DMS114 treated with DMSO at 0.1 percent for 48 hours (cell line): ENCODE measurements at regions not wholly inside any gene's neighbourhood (a gene's known extent, or its start where the extent isn't known, plus 50 kb on each side); places are given as distances from the start of the nearest gene placed in this dataset.
"Not testable (repeated sequence)": the region's sequence is repeated elsewhere in the genome, so short reads cannot be mapped to it uniquely, and the experiment has no call there.

Experiments
- DNase-seq: peaks from one replicate; lab custom pipeline; 2025; ENCODE audit not compliant: unreplicated experiment; lab: John Stamatoyannopoulos, UW

DNA sequence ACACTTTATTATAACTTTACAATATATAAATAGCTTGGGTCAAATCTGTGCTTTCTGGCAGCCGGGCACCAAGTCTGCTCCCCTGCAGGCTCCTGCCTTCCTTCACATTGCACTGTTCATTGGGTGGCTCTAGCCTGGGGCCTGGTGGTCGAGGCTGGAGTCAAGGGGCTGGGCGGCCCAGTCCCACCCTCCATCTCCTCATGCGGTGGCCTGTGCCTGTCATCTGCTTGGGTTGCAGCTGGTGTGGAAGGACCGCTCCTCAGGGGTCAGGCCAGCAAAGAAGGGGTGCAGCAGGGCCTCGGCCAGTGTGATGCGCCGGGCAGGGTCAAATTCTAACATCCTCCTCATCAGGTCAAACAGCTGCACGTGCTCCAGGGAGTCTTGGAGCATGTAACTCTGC lies 106.7 kb upstream of the SLC24A2 start:
- DNase-seq: not testable (repeated sequence)

- no peak for DNase-seq
Measured at GRCh38 chr9:19895006-19895405, 106.2 kb upstream of the SLC24A2 start.

GRCh38 chr9:19885608-19886007 lies 96.8 kb upstream of the SLC24A2 start:
- DNase-seq: no peak

DNA sequence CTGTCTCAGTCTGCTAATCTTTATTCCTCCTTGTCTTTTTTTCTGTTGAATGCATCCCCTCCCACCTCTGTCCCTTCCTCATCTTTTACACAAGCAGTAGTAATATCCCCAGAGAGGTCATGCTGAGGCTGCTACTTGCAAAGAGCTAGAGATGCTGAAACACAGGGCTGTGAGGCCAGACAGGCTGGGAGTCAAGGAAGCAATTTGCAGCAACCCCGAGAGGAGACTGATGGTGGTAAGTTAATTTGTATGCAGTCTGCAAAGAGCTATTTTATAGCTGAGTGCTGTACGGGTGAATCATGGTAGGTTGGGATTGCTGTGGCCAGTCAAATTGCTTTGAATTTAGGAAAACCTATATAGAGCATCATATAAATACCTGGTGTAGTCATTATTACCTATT lies 90.2 kb upstream of the SLC24A2 start:
- DNase-seq: no peak

- no peak for DNase-seq
Measured at GRCh38 chr9:19876569-19877316, 87.9 kb upstream of the SLC24A2 start.

DNA sequence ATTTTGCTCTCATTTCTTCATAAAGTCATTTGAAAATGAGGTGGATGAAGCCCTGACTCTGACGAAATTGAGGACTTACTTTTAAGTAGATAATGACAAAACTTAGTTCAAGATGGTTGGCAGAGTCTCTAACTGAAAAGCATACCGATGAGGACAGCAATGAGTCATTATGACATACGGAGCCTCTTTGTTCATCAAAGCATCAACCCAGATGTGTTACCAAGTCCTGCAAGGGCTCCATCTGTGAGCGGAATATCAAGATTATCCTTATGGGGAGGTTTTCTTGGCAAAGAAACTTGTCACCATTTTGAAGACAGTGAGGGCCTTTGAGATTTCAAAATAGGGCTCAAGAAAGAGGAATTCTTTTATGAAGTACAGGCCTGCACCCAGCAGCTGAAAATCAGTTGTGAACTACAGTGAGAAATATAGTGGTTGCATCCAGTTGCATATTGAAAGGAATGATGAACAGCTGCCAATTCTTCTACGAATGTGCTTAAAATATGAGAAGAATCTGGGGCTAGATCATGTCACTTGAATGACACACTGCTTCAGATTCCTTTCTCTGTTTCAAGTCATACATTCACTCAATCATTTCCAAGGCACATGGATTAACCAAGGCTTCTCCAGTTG lies 86.6 kb upstream of the SLC24A2 start:
- DNase-seq: no peak

DNA sequence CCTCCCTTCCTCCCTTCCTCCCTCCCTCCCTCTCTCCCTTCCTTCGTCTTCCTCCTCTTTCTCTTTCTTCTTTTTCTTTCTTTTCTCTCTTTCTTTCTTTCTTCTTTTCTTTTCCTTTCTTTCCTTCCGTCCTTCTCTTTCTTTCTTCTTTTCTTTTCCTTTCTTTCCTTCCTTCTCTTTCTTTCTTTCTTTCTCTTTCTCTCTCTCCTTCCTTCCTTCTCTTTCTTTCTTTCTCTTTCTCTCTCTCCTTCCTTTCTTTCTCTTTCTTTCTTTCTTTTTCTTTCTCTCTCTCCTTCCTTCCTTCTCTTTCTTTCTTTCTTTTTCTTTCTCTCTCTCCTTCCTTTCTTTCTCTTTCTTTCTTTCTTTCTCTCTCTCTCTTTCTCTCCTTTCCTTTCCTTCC lies 84.4 kb upstream of the SLC24A2 start:
- DNase-seq: not testable (repeated sequence)

GRCh38 chr9:19870988-19871387 lies 82.2 kb upstream of the SLC24A2 start:
- DNase-seq: no peak

- no peak for DNase-seq
Measured at GRCh38 chr9:19840953-19841352, 52.1 kb upstream of the SLC24A2 start.
